ENCODE measurements at regions not wholly inside any gene's neighbourhood (a gene's known extent, or its start where the extent isn't known, plus 50 kb on each side); places are given as distances from the start of the nearest gene placed in this dataset.

DNA sequence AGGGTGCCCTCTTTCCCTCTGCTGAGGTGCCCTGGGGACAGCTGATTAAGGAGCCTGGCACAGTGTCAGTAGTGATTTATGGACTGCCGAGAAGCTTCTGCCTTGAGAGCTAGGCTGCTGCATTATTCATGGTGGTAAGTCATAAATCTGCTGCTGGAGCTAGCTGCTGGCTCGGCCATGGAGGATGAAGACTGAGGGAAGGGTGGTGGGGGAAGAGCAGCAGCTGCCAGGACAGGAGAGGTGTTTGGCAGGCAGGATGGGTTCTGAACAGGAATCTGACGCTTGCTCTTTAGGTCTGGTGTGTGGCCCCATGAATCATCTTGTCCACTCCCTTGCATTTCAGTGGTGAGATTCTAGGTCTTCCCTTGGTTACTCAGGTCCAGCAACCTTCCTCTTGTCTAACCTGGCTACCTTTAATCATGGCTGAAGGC is 296.3 kb downstream of the DYSF start:
- DNase-seq = no peak

DNA sequence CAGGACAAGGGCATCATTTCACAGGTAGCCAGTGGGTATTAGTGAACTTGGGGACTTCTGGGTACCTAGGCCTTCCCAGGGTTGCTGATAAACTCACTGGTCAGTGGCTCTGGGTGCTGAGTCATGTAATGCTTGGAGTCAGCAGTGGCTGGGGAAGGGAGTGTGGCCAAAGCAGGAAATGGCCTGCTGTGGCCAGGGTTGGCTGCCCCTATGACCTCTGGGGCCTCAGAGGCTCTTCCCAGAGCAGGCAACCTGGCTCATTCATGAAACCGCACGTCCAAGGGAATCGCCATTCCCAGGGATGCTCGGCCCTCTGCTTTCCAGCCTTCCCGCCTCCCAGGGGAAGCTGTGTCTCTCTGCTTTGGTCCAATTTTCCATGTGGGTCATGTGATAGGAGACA is 294.9 kb downstream of the DYSF start:
- DNase-seq = no peak

GRCh38 chr2:71747559-71747958 is 294.2 kb downstream of the DYSF start:
- DNase-seq = no peak

- no peak for DNase-seq
Observed at GRCh38 chr2:71746946-71747501, 293.7 kb downstream of the DYSF start.

- no peak for DNase-seq
Observed at GRCh38 chr2:71744781-71745180, 291.4 kb downstream of the DYSF start.

GRCh38 chr2:71743995-71744675 is 290.8 kb downstream of the DYSF start:
- no peak for DNase-seq

GRCh38 chr2:71742953-71743601 is 289.7 kb downstream of the DYSF start:
- no peak for DNase-seq

- no peak for DNase-seq
Observed at GRCh38 chr2:71736986-71737385, 283.6 kb downstream of the DYSF start.

DNA sequence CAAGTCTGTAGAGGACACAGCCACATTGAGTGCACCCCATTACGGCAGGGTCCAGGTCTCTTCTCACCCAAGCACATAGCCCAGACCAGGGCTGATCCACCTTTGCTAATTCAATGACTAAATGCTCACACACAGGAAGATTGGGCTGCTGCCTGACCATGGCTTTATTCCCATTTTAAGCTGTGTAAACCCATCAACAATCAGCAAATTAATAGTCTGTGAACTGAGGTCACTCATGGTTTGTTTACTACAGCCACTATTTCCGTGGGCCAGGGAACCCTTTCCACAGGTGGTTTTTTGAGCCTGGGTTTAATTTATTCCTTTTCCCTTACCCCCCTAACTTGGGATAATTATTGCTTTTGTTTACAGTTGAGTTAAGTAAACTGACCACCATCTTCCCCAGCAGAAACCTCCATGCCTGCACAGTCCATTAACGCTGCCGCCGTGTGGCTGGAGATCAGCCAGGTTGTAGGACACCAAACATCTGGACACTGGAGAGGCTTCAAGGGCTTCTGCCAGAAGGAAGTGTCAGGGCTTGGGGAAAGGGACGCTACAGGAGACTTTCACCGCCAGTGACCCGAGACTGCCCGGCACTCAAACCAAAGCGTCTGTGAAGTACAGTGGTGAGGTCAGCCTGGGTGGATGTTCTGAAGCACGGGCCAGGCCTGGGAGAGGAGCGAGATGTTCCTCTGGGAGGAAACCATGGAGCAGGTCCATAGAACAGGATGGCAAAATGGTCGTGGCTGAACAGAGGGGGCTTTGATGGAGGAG is 282.9 kb downstream of the DYSF start:
- DNase-seq = no peak
